ENCODE measurements at regions not wholly inside any gene's neighbourhood (a gene's known extent, or its start where the extent isn't known, plus 50 kb on each side); places are given as distances from the start of the nearest gene placed in this dataset.
A peak's percentile ranks its signal among the peaks of the same experiment; 100 is the strongest.

DNA sequence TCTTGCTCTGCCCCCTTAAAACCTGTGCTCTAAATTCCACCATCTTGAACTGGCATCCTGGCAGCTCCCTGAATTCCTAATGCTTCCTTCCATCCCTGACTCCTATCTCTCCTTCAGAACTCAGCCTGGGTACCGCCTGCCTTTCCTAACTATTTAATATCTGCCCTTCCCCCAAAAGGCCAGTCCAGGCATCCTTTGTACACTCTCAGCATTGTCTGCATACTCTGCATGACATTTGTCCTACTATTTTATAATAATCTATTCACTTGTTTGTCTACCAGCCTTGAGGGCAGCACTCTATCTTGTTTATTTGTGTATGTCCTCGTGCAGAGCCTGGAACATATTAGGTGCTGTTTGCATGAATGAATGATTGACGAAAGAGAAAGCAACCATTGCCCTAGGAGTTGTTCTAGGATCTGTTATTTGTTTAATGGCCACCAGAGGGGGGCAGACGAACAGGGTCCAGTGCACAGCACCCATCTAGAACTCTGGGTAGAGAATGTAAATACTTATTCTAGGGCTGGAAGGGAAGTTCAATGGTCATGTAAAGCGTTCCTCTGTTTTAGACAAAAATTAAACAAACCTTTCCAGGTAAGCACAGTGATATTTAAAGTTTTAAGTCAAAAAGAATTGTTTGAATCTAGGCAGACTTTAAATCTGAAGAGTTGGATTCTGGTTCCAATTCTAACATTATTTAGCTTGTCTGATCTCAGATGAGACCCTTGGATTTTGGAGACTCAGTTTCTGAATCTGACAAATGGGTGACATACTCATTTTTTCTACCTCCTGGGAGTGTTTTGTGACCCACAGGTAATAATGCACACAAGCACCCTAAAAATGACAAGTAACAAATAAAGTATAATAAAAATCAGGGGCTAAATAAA, 125.8 kb upstream of the GALNT15 start:
- Histone ChIP-seq H2AK9ac (replicated peaks; ENCODE audit: low read depth, low read length, poor library complexity) (no peak overlapping the region), H3K14ac (replicated peaks; ENCODE audit: low read depth, low read length) (peak overlapping the region; percentile 79), H3K4ac (ENCODE audit: low read depth, low read length) (peak overlapping the region; percentile 86), H4K91ac (ENCODE audit: insufficient read depth, low read depth, low read length) (peak overlapping the region; percentile 92), H3K27me3 (ENCODE audit: control insufficient read depth, insufficient read depth, low read length) (no peaks in the 10 kb centered on the region), H2BK20ac (ENCODE audit: low read depth, low read length) (peak overlapping the region; percentile 97), H3K9me3 (ENCODE audit: control insufficient read depth, insufficient read depth, low read length) (no peaks in the 10 kb centered on the region), H3K23ac (ENCODE audit: low read depth, low read length) (no peak overlapping the region; the same call in 1 of the 2 replicates), H2AFZ (replicated peaks; ENCODE audit: low read length, poor library complexity) (no peak overlapping the region), H2AK5ac (ENCODE audit: low read depth, low read length) (peak overlapping the region; percentile 40), H3K4me3 (ENCODE audit: insufficient read depth, low read depth, low read length) (no peak overlapping the region; the same call in 1 of the 2 replicates), H2BK15ac (ENCODE audit: low read depth, low read length) (peak overlapping the region; percentile 75; the same call in 1 of the 3 replicates), H4K20me1 (ENCODE audit: insufficient read depth, low read length) (no peaks in the 10 kb centered on the region), H3K27ac (ENCODE audit: insufficient read depth, low read length) (peak overlapping the region; percentile 28; the same call in 1 of the 2 replicates), H4K5ac (ENCODE audit: low read depth, low read length) (peak overlapping the region; percentile 69), H3K4me2 (ENCODE audit: low read depth, low read length) (peak overlapping the region; percentile 78; the same call in 1 of the 2 replicates), H3K36me3 (ENCODE audit: control insufficient read depth, insufficient read depth, low read length) (no peaks in the 10 kb centered on the region), H2BK5ac (ENCODE audit: low read depth, low read length, poor library complexity, severe bottlenecking) (peak overlapping the region; percentile 79), H2BK120ac (ENCODE audit: low read depth, low read length) (peak overlapping the region; percentile 91), H3K9ac (ENCODE audit: low read depth, low read length) (peak overlapping the region; percentile 27; the same call in 1 of the 2 replicates), H3K9me1 (ENCODE audit: insufficient read depth, low read length) (peaks cover 4% of the 10 kb centered on the region; the same call in 1 of the 2 replicates), H3K4me1 (ENCODE audit: control insufficient read depth, insufficient read depth, low read length) (peaks cover 12% of the 10 kb centered on the region), H3K79me1 (ENCODE audit: low read depth in 1 of 2, low read length in 2 of 2) (no peaks in the 10 kb centered on the region), H3K18ac (ENCODE audit: low read depth, low read length) (peak overlapping the region; percentile 97), H4K8ac (ENCODE audit: low read depth in 2 of 2, low read length in 2 of 2) (peak overlapping the region; percentile 24 to 93), H3K56ac (ENCODE audit: extremely low read depth, insufficient read depth, low read length) (peak overlapping the region; percentile 70; the same call in 1 of the 2 replicates)
- ATAC-seq (ENCODE audit: low read depth), result peak; percentile 94
- in situ Hi-C loops (cut with MboI; ENCODE audit: low sequenced_read_pairs) (no loop called here), dilution Hi-C loops (cut with HindIII; ENCODE audit: low sequenced_read_pairs, unreplicated experiment) (no loop called here), intact Hi-C loops (cut with micrococcal nuclease) (loop anchor here (1.0 to 5.0 kb wide), 7 partner anchors 54 to 233 kb away; partner anchors contain the start of gene GALNT15)
- TF ChIP-seq POLR2A (IDR thresholded peaks at IDR 0.05; ENCODE audit: low read depth, low read length) (peak; percentile 67), RFX5 (IDR thresholded peaks at IDR 0.05; ENCODE audit: low read depth, low read length) (no peak), BHLHE40 (IDR thresholded peaks at IDR 0.05; ENCODE audit: low read depth, low read length) (no peak), CHD1 (IDR thresholded peaks at IDR 0.05; ENCODE audit: low read depth, low read length) (peak; percentile 76; the same call in 1 of the 2 replicates), RAD21 (IDR thresholded peaks at IDR 0.05; ENCODE audit: low read length) (peak; percentile 100), SMC3 (IDR thresholded peaks at IDR 0.05; ENCODE audit: low read depth, low read length) (peak; percentile 100), MAFK (IDR thresholded peaks at IDR 0.05; ENCODE audit: low read depth, low read length) (no peak)
- TF ChIP-seq, protein P1, sequence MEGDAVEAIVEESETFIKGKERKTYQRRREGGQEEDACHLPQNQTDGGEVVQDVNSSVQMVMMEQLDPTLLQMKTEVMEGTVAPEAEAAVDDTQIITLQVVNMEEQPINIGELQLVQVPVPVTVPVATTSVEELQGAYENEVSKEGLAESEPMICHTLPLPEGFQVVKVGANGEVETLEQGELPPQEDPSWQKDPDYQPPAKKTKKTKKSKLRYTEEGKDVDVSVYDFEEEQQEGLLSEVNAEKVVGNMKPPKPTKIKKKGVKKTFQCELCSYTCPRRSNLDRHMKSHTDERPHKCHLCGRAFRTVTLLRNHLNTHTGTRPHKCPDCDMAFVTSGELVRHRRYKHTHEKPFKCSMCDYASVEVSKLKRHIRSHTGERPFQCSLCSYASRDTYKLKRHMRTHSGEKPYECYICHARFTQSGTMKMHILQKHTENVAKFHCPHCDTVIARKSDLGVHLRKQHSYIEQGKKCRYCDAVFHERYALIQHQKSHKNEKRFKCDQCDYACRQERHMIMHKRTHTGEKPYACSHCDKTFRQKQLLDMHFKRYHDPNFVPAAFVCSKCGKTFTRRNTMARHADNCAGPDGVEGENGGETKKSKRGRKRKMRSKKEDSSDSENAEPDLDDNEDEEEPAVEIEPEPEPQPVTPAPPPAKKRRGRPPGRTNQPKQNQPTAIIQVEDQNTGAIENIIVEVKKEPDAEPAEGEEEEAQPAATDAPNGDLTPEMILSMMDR (conservative IDR thresholded peaks at IDR 0.05; ENCODE audit: low read depth, low read length), result peak; percentile 93
- TF ChIP-seq, protein P2, sequence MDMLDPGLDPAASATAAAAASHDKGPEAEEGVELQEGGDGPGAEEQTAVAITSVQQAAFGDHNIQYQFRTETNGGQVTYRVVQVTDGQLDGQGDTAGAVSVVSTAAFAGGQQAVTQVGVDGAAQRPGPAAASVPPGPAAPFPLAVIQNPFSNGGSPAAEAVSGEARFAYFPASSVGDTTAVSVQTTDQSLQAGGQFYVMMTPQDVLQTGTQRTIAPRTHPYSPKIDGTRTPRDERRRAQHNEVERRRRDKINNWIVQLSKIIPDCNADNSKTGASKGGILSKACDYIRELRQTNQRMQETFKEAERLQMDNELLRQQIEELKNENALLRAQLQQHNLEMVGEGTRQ (IDR thresholded peaks at IDR 0.05; ENCODE audit: low read depth, low read length), result no peak
- no CpG with 5 or more reads among the region's 5 CpGs for WGBS, 2 experiments (ENCODE audit: extremely low coverage in 2 of 2, insufficient read length in 1 of 2)
- BruUV-seq (replicated peaks), result no TSS peak
- ChIA-PET POLR2A (ENCODE audit: unreplicated experiment) (no interaction called here), CTCF (interaction anchor here (0.7 to 4.1 kb wide), 14 partner anchors 10 to 227 kb away, joined by 3 to 21 read pairs (median 4); partner anchors contain the start of gene GALNT15)
- DNase-seq, result peak; percentile 81

All from IMR-90 (cell line).